HG02943 (cell line): ENCODE measurements at regions not wholly inside any gene's neighbourhood (a gene's known extent, or its start where the extent isn't known, plus 50 kb on each side); places are given as distances from the start of the nearest gene placed in this dataset.
"Not testable (repeated sequence)": the region's sequence is repeated elsewhere in the genome, so short reads cannot be mapped to it uniquely, and the experiment has no call there.

Source experiments
- ATAC-seq: cut with Tn5 transposase; IDR thresholded peaks from one replicate; pipeline ENCODE4 v1.9.1; 2021; ENCODE audit warnings: mild to moderate bottlenecking, low read depth, moderate library complexity; ENCODE audit not compliant: unreplicated experiment

DNA sequence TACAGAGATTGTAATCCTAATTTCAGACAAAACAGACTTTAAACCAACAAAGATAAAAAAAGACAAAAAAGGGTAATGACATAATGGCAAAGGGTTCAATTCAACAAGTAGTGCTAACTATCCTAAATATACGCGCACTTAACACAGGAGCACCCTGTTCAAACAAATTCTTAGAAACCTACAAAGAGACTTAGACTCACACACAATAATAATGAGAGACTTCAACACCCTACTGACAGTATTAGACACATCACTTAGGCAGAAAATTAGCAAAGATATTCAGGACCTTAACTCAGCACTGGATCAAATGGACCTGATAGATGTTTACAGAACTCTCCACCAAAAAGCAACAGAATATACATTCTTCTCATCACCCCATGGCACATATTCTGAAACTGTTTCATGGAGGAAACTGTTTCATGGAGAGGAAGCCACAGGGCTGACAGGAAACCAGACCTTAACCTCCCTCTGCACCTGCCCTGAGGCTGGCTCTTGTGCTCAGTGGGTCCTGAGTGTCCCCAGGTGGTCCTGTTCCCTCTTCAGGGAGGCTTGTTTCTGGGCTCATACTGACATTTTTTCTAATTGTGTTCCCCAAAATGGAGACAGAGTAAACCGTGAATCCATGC, 54.7 kb downstream of the OR4M2 start:
- not testable (repeated sequence) for ATAC-seq

GRCh38 chr15:22137572-22137971, 57.2 kb downstream of the OR4M2 start:
- ATAC-seq, result not testable (repeated sequence)

DNA sequence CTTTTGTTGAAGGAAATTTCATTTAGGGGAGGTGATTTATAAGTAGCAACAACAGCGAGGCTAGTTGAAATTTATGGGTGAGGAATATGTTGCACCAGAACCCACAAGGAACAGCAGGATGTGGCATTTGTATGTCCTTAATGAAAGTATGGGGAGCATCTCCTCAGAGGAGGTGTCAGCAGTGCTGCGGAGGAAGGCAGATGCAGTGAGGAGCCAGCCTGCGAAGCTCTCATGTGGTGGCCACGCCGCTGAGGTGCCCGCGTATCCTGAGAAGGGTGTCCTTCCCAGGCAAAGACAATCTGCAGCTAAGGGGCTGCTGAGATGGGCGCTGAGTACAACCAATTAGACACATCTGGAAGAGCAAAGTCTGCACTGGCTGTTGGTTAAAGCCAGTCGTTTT, 60.8 kb downstream of the OR4M2 start:
- not testable (repeated sequence) for ATAC-seq

- peak; percentile 95 for ATAC-seq
Measured at GRCh38 chr15:22148109-22148508, 67.8 kb downstream of the OR4M2 start.

GRCh38 chr15:22158243-22158642, 77.9 kb downstream of the OR4M2 start:
- ATAC-seq, result not testable (repeated sequence)

GRCh38 chr15:22160283-22160682, 80.0 kb downstream of the OR4M2 start:
- peak; percentile 33 for ATAC-seq

GRCh38 chr15:22160741-22161140, 80.4 kb downstream of the OR4M2 start:
- peak; percentile 83 for ATAC-seq

GRCh38 chr15:22161398-22161797, 81.1 kb downstream of the OR4M2 start:
- peak; percentile 69 for ATAC-seq

DNA sequence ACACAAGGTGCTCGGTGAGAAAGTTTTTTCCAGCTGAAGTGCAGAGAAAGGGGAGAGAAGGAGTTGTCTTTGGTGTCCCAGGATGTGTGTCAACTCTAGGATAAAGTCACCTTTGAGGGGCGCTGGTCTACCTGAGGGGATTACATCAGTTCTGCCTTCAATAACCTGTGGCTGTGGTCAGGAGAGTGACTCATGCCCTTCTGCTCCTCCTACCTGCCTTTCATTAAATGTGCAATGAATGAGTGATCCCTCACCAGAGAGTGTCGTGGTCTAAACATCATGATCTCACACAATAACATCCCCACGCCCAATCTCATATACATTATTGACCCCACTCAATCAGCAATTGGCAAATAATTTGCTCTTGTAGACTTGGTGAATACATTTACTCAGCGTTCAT, 83.4 kb downstream of the OR4M2 start:
- ATAC-seq, result not testable (repeated sequence)

GRCh38 chr15:22167521-22167920, 87.2 kb downstream of the OR4M2 start:
- ATAC-seq, result not testable (repeated sequence)

GRCh38 chr15:22173029-22173998, 93.0 kb downstream of the OR4M2 start:
- peak; percentile 73 for ATAC-seq

DNA sequence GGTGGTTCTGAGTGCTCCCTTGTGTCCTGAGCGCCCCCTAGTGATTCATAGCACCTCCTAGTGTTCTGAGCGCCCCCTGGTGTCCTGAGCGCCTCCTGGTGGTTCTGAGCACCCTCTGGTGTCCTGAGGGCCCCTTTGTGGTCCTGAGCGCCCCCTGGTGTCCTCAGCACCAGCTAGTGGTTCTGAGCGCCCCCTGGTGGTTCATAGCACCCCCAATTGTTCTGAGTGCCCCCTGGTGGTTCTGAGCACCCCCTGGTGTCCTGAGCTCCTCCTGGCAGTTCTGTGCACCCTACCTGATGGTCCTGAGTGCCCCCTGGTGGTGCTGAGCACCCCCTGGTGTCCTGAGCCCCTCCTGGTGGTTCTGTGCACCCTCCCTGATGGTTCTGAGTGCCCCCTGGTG, 93.8 kb downstream of the OR4M2 start:
- ATAC-seq, result peak; percentile 47

GRCh38 chr15:22177965-22178364, 97.6 kb downstream of the OR4M2 start:
- not testable (repeated sequence) for ATAC-seq

- not testable (repeated sequence) for ATAC-seq
Measured at GRCh38 chr15:22178438-22178837, 98.1 kb downstream of the OR4M2 start.

DNA sequence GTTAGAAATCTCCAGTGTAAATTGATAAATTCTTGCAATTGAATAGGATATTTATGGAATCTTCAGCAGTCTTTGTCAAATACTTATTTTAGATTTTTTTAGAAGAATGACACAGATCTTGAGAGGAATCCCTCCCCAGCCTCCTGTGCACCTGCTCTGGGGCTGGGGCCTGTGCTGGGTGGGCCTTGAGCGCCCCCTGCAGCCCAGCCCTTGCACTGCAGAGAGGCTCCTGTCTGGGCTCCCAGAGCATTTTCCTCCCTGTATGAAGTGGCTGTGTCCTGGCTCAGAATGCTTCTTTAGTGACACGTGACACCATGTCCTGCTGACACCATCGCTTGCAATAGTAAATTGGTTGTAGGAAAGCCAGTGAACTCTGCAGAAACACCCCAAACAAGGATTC, 98.7 kb downstream of the OR4M2 start:
- not testable (repeated sequence) for ATAC-seq

DNA sequence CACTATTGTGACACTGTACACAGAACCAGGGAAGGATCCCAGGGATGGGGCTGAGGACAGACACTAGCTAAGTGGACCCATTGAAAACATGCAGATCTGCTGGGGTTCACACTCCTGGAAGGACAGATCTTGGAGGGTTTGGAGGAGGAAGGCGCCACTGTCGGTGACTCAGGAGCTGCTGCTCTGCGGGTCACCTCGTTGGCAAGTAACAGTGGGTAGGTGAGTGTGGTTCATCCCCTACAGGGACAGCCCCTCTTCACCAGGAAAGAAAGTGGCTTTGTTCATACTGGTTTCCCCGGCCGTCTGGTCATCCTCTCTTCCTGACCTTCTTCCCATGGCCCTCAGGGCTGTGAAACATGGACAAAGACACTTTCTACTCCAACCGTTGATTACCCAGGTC, 100.3 kb downstream of the OR4M2 start:
- ATAC-seq, result not testable (repeated sequence)

GRCh38 chr15:22184678-22185077, 104.4 kb downstream of the OR4M2 start:
- not testable (repeated sequence) for ATAC-seq

DNA sequence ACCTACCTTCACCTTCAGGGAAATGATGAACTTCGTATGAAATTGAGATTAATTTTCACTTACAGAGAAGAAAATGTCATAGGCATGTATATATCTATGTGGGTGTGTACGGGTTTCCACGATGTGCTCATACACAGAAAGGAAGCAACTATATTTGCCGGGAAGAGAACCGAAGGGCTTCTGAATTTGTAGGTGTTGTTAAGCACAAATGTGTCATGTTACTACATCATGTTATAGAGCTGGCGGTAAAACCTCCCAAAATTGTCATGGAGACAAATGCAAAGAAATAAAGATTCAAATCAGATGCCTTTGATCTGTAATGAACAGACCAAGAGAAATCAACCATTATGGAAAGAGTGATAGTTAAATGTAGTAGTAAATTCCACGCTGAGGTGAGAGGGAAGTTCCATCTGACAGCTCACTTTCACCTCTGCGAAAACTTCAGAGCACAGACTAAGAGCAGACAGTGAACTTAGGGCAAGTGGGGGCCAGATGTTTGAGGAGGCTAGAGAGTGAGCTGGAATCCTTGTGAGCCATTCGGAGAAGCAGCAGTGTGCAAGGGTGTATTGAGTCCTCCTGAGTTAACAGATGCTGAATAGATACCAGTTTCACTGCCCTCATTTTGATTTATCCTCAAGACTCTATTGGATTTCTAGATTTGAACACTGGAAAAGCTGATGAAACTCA, 106.7 kb downstream of the OR4M2 start:
- not testable (repeated sequence) for ATAC-seq

- not testable (repeated sequence) for ATAC-seq
Measured at GRCh38 chr15:22191818-22192217, 111.5 kb downstream of the OR4M2 start.

DNA sequence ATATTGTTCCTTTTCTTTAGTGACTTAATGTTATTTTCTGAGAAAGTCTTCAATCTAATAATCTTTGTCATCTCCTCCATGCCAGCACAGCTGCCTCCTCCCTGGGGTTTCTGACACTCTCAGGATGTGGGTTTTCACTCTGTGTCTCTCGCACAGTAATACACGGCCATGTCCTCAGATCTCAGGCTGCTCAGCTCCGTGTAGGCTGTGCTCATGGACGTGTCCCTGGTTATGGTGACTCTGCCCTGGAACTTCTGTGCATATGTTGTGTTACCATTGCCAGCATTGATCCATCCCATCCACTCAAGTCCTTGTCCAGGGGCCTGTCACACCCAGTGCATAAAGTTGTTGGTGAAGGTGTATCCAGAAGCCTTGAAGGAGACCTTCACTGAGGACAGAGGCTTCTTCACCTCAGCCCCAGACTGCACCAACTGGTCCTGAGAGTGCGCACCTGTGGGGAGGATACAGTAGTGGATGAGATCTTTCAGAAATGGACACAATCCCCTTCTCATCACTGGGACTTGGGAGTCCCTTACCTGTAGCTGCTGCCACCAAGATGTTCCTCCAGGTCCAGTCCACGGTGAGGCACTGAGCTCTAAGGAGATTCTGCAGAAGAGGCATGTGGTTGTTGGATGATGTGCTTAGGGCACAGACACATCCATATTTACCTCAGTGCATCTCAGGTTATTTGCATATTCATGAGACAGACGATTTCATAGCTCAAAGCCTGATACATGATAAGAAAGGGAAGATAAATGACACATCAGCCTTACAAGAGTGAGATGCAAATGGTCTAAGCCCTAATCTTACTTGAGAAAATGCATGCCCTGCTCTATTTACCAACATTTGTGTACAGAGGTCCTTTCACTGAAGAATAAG, 114.7 kb downstream of the OR4M2 start:
- not testable (repeated sequence) for ATAC-seq
